Esophagus squamous epithelium (tissue), 5 donors: ENCODE measurements at regions not wholly inside any gene's neighbourhood (a gene's known extent, or its start where the extent isn't known, plus 50 kb on each side); places are given as distances from the start of the nearest gene placed in this dataset.
"Not testable (repeated sequence)": the region's sequence is repeated elsewhere in the genome, so short reads cannot be mapped to it uniquely, and the experiment has no call there.

Source experiments
- DNase-seq: peaks from one replicate; lab custom pipeline; 2025; lab: John Stamatoyannopoulos, UW
- H3K27ac ChIP-seq, 4 donors: fragments of 200-600 bp; sonication (generic); one replicate each; pipeline ENCODE4 v1.5.1; 2016 to 2019; ENCODE audit warnings: mild to moderate bottlenecking in 1 of 4
- H3K27me3 ChIP-seq, 4 donors: fragments of 200-600 bp; sonication (generic); 1 replicate in 3 of 4; 2 replicates in 1 of 4; pipeline versions ENCODE4 v1.5.1 to v1.6.0; 2017 to 2021; ENCODE audit warnings: antibody characterized with exemption in 1 of 4
- H3K36me3 ChIP-seq, 3 donors: fragments of 200-600 bp; sonication (generic); one replicate each; pipeline ENCODE4 v1.5.1; 2016 to 2019
- H3K4me1 ChIP-seq, 3 donors: fragments of 200-600 bp; sonication (generic); one replicate each; pipeline ENCODE4 v1.5.1; 2017 to 2019
- H3K4me3 ChIP-seq, 4 donors: fragments of 200-600 bp; sonication (generic); 1 replicate in 3 of 4; 2 replicates in 1 of 4; pipeline ENCODE4 v1.5.1; 2016 to 2019; ENCODE audit warnings: mild to moderate bottlenecking in 2 of 4, moderate library complexity in 1 of 4
- H3K9me3 ChIP-seq, 3 donors: fragments of 200-600 bp; sonication (generic); one replicate each; pipeline ENCODE4 v1.5.1; 2016 to 2019
- CTCF ChIP-seq, 6 experiments: fragments of 450-650 bp in 4 of 6; fragments of 200-600 bp in 2 of 6; sonication (generic) in 2 of 6; IDR thresholded peaks; one replicate each; pipeline ENCODE4 v1.5.1; 2016 to 2019; ENCODE audit warnings: antibody characterized with exemption in 6 of 6, mild to moderate bottlenecking in 4 of 6, moderate library complexity in 4 of 6
- POLR2A ChIP-seq, 4 donors: fragments of 450-650 bp; IDR thresholded peaks; one replicate each; pipeline ENCODE4 v1.6.1; 2017; ENCODE audit warnings: antibody characterized with exemption in 4 of 4, mild to moderate bottlenecking in 4 of 4, moderate library complexity in 3 of 4
- WGBS, 2 donors: methylation state at CpG; one replicate each; pipeline ENCODE4 v1.1.5; 2018; 5-methylcytosine and 5-hydroxymethylcytosine counted together
- intact Hi-C: fragments of 100-400 bp; cut with DNase I; formaldehyde crosslinking; loops from one replicate; pipeline ENCODE4 v1.15.0; 2022
- donor health status: DM: yes; HTN: yes; CAD: no.

- no peak overlapping the region for H3K4me3 ChIP-seq
- no peak overlapping the region for H3K27ac ChIP-seq
- H3K4me1 ChIP-seq, result no peaks in the 10 kb centered on the region
- TF ChIP-seq CTCF (IDR thresholded peaks at IDR 0.05) (no peak), POLR2A (IDR thresholded peaks at IDR 0.05) (no peak)
- H3K36me3 ChIP-seq, result no peaks in the 10 kb centered on the region
- H3K27me3 ChIP-seq, result peaks cover 0 to 36% (median 0%) of the 10 kb centered on the region in 4 donors
- H3K9me3 ChIP-seq, result peaks cover 0 to 25% (median 0%) of the 10 kb centered on the region in 3 donors
- no peak for DNase-seq
- 58 to 68% methylated on average over 7 of the region's 7 CpGs for WGBS, 2 donors
- intact Hi-C loops, result no loop called here
Observed at GRCh38 chr12:111242184-111242583, 126.7 kb downstream of the PHETA1 start.

DNA sequence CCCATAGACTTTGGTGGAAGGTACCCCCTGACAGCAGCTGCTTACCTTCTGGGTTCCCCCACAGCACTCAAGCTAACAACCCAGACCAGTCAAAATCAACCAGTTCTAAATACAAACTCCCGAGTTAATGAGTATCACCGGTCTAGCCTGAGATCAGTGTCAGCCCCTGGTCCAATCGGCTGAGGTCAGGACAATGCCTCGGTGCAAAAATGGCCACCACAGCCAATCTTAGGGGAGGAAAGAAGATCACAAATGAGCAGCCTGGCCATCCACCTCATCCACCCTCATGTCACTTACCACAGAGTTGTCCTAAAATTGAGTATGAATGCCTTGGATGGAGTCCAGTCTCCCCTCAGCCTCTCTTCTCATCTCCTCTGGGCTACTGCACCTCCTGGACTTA is 128.5 kb downstream of the PHETA1 start:
- intact Hi-C loops, result no loop called here
- TF ChIP-seq CTCF (IDR thresholded peaks at IDR 0.05) (no peak), POLR2A (IDR thresholded peaks at IDR 0.05) (no peak)
- H3K4me3 ChIP-seq, result no peak overlapping the region
- H3K27ac ChIP-seq, result no peak overlapping the region
- peaks cover 0 to 27% (median 0%) of the 10 kb centered on the region in 4 donors for H3K27me3 ChIP-seq
- H3K36me3 ChIP-seq, result no peaks in the 10 kb centered on the region
- WGBS, 2 donors, result 41 to 58% methylated on average over 2 to 4 of the region's 4 CpGs
- H3K9me3 ChIP-seq, result peaks cover 0 to 17% (median 0%) of the 10 kb centered on the region in 3 donors
- no peaks in the 10 kb centered on the region for H3K4me1 ChIP-seq
- no peak for DNase-seq

GRCh38 chr12:111239235-111239634 is 129.7 kb downstream of the PHETA1 start:
- no peak overlapping the region for H3K4me3 ChIP-seq
- H3K9me3 ChIP-seq, result peaks cover 0 to 8% (median 0%) of the 10 kb centered on the region in 3 donors
- intact Hi-C loops, result no loop called here
- no peaks in the 10 kb centered on the region for H3K4me1 ChIP-seq
- DNase-seq, result no peak
- no peak overlapping the region for H3K27ac ChIP-seq
- TF ChIP-seq CTCF (IDR thresholded peaks at IDR 0.05) (no peak), POLR2A (IDR thresholded peaks at IDR 0.05) (no peak)
- WGBS, 2 donors, result 61 to 62% methylated on average over 8 of the region's 8 CpGs
- peaks cover 0 to 27% (median 0%) of the 10 kb centered on the region in 4 donors for H3K27me3 ChIP-seq
- H3K36me3 ChIP-seq, result no peaks in the 10 kb centered on the region

DNA sequence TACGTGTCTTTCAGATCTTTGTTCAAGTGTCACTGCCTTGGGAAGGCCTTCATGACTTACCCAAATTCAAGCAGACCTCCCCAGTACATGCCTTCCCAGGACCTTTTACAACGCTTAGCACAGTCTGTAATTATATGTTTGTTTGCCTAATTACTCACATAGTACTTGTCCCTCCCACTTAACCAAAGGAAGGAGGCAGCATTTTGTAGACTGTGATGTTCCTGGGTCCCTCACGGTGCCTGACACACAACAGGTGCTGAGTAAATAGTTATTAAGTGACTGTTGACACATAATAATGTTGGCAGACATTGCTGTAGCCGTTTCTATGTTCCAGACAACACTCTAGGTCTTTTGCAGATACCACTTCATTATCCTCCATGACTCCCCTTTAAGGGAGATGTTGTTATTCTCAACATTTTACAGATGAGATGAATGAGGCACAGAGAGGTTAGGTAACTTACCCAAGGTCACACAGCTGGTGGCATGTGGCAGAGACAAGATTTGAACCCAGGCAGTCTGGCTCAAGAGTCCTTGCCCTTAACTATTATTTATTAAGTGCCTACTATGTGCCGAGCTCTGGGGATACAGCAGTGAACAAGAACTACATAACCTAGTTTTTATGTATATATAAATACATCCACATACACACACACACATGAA is 130.7 kb downstream of the PHETA1 start:
- no peak for DNase-seq
- TF ChIP-seq POLR2A (IDR thresholded peaks at IDR 0.05), result no peak
- no peak for TF ChIP-seq CTCF (IDR thresholded peaks at IDR 0.05)
- intact Hi-C loops, result no loop called here
- WGBS, 2 donors, result 38 to 47% methylated on average over 5 of the region's 5 CpGs
- no peak overlapping the region for H3K27ac ChIP-seq
- peaks cover 0 to 31% (median 0%) of the 10 kb centered on the region in 4 donors for H3K27me3 ChIP-seq
- no peaks in the 10 kb centered on the region for H3K9me3 ChIP-seq
- no peaks in the 10 kb centered on the region for H3K4me1 ChIP-seq
- H3K36me3 ChIP-seq, result no peaks in the 10 kb centered on the region
- H3K4me3 ChIP-seq, result no peak overlapping the region

DNA sequence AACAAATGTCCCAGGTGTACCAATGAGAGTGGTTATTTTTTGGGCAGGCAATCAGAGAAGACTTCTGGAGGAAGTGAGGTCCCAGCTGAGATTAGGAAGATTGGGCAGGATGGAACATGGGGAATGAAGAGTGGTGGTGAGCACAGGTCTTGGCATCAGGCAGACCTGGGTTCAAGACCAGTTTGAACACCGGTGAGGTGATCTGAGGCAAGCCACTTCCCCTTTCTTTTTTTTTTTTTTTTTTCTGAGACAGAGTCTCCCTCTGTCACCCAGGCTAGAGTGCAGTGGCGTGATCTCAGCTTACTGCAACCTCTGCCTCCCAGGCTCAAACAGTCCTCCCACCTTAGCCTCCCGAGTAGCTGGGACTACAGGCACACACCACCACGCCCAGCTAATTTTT is 134.4 kb downstream of the PHETA1 start:
- intact Hi-C loops, H3K36me3 ChIP-seq, H3K9me3 ChIP-seq, H3K27ac ChIP-seq, H3K4me3 ChIP-seq, DNase-seq, H3K4me1 ChIP-seq: not testable (repeated sequence)
- peaks cover 0 to 50% (median 0%) of the 10 kb centered on the region in 4 donors for H3K27me3 ChIP-seq
- WGBS, 2 donors, result 65 to 77% methylated on average over 4 of the region's 4 CpGs
